ENCODE measurements at regions not wholly inside any gene's neighbourhood (a gene's known extent, or its start where the extent isn't known, plus 50 kb on each side); places are given as distances from the start of the nearest gene placed in this dataset.

DNA sequence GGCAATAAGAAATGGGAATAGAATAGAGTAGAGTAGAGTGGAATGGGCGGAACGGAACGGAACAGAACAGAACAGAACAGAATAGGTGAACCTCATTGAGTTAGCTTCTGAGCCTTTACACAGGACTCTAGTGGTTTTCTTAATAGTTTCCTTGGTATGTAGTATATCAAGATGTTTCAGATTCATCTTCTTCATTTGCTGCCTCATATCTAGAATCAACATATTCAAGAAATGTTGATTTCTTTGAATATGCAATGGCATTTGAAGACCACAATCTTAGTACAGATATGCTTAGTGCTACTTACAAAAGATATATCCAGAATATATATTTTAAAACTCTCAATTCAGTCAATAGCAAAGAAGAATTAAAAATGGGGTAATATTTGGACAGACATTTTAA lies 133.8 kb downstream of the TSEN15 start:
- TF ChIP-seq, protein P1, sequence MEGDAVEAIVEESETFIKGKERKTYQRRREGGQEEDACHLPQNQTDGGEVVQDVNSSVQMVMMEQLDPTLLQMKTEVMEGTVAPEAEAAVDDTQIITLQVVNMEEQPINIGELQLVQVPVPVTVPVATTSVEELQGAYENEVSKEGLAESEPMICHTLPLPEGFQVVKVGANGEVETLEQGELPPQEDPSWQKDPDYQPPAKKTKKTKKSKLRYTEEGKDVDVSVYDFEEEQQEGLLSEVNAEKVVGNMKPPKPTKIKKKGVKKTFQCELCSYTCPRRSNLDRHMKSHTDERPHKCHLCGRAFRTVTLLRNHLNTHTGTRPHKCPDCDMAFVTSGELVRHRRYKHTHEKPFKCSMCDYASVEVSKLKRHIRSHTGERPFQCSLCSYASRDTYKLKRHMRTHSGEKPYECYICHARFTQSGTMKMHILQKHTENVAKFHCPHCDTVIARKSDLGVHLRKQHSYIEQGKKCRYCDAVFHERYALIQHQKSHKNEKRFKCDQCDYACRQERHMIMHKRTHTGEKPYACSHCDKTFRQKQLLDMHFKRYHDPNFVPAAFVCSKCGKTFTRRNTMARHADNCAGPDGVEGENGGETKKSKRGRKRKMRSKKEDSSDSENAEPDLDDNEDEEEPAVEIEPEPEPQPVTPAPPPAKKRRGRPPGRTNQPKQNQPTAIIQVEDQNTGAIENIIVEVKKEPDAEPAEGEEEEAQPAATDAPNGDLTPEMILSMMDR (IDR thresholded peaks at IDR 0.05) = no peak
- TF ChIP-seq POLR2AphosphoS5 (IDR thresholded peaks at IDR 0.05) (no peak), POLR2A (IDR thresholded peaks at IDR 0.05) (no peak)

All from upper lobe of left lung (tissue), 4 donors.